ENCODE measurements at regions not wholly inside any gene's neighbourhood (a gene's known extent, or its start where the extent isn't known, plus 50 kb on each side); places are given as distances from the start of the nearest gene placed in this dataset.
A peak's percentile ranks its signal among the peaks of the same experiment; 100 is the strongest.

- no peak for DNase-seq
Observed at GRCh38 chr2:239776436-239777005, 248.6 kb downstream of the NDUFA10 start.

GRCh38 chr2:239775623-239776435 lies 249.3 kb downstream of the NDUFA10 start:
- no peak for DNase-seq

- no peak for DNase-seq
Observed at GRCh38 chr2:239774933-239775622, 250.1 kb downstream of the NDUFA10 start.

- DNase-seq: no peak
Observed at GRCh38 chr2:239774142-239774462, 251.0 kb downstream of the NDUFA10 start.

GRCh38 chr2:239773228-239774141 lies 251.7 kb downstream of the NDUFA10 start:
- DNase-seq: no peak

- no peak for DNase-seq
Observed at GRCh38 chr2:239772721-239773120, 252.4 kb downstream of the NDUFA10 start.

- DNase-seq: no peak
Observed at GRCh38 chr2:239770246-239770639, 254.9 kb downstream of the NDUFA10 start.

- DNase-seq: no peak
Observed at GRCh38 chr2:239769554-239770245, 255.4 kb downstream of the NDUFA10 start.

GRCh38 chr2:239768907-239769553 lies 256.1 kb downstream of the NDUFA10 start:
- no peak for DNase-seq

GRCh38 chr2:239768031-239768790 lies 256.9 kb downstream of the NDUFA10 start:
- no peak for DNase-seq

GRCh38 chr2:239767021-239767905 lies 257.9 kb downstream of the NDUFA10 start:
- DNase-seq: no peak

GRCh38 chr2:239765911-239766310 lies 259.2 kb downstream of the NDUFA10 start:
- DNase-seq: no peak

- no peak for DNase-seq
Observed at GRCh38 chr2:239765076-239765845, 259.9 kb downstream of the NDUFA10 start.

GRCh38 chr2:239763433-239764097 lies 261.6 kb downstream of the NDUFA10 start:
- no peak for DNase-seq

GRCh38 chr2:239762655-239763269 lies 262.4 kb downstream of the NDUFA10 start:
- DNase-seq: peak; percentile 37

GRCh38 chr2:239762106-239762505 lies 263.0 kb downstream of the NDUFA10 start:
- DNase-seq: no peak

GRCh38 chr2:239760596-239760995 lies 264.5 kb downstream of the NDUFA10 start:
- no peak for DNase-seq

- DNase-seq: no peak
Observed at GRCh38 chr2:239758279-239758877, 266.8 kb downstream of the NDUFA10 start.

Data from midbrain (tissue), 1 donor.